ENCODE measurements at regions not wholly inside any gene's neighbourhood (a gene's known extent, or its start where the extent isn't known, plus 50 kb on each side); places are given as distances from the start of the nearest gene placed in this dataset.

DNA sequence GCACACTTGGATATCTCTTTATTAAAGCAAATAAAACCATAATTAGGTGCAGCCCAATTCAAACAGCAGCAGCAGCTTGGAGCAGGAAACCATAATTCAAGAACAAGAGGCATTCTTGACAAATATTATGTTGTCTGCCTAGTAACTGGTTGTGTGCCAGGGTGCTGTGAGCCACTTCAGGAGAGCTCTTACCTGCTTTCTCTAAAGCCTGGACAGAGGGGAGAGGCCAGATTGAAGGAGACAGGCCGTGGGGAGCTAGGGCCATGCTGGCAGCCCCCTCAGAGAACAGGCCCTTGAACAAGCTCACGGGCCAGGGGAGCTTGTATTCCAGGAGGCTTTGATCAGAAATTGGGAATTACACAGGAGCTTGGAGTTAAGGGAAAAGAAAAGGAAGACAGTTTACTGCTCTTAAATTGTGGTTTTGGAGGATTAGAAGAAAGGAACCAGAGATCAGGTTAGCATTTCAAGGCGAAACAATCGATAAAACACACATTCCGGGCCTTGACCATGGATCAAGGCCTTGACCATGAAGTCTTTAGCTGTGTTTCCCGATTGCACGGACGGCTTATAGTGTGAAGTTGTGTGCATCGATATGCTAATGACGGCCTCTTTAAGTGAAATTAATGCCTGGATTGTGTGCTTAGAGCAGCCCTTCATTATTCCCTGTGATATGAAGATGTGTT is 69.8 kb upstream of the NKX2-2 start:
- no peak for DNase-seq (ENCODE audit: low read depth in 2 of 2, low spot score in 1 of 2)

DNA sequence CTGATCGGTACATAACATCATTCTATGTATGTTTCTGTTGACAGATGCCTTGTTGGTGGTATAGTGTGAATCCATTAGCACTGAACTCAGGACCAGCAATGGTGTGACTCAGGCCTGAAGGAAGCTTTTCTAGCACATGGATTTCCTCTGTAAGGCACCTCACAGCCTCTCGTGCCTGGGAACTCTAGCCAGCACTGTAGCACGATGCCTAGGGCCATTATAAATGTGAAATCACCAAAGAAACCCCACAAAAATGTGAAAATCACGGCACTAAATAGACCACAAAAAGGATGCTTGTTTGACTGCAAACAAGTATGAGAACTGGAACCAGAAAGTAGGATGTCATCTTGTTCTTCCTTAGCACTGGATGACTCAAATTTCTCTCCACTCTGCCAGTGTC is 63.7 kb upstream of the NKX2-2 start:
- no peak for DNase-seq (ENCODE audit: low read depth in 2 of 2, low spot score in 1 of 2)

DNA sequence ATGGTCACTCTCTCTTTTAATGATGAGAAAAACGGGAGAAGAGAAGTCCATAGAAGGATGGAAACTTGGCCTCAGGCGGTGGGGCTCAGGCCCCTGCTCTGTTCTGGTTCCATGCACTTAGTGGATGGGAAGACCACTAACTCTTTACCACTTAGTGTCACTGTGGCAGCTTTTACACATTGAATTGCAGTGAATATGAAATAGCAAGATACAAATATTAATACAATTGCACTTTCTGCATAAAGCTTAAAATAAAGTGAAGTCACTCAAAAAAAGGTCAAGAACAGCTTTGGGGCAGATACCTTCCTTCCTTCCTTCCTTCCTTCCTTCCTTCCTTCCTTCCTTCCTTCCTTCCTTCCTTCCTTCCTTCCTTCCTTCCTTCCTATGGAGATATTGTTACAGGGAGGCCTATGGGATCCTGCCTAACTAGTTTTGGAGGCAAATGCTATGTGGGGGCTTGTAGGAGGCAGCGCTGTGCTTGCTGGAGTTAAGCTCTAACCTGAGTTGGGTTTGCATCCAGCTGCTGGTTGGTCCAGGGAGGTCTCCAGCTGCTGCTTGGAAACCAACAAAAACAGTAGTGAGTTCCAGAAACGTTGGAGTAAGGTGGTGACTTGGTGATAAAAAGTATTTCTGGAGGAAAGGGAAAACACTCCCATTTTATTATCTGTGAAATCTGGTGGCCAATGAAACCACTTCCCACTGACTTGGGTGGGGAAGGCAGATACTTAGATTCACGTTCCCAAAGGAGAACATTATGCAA is 62.3 kb upstream of the NKX2-2 start:
- no peak for DNase-seq (ENCODE audit: low read depth in 2 of 2, low spot score in 1 of 2)

DNA sequence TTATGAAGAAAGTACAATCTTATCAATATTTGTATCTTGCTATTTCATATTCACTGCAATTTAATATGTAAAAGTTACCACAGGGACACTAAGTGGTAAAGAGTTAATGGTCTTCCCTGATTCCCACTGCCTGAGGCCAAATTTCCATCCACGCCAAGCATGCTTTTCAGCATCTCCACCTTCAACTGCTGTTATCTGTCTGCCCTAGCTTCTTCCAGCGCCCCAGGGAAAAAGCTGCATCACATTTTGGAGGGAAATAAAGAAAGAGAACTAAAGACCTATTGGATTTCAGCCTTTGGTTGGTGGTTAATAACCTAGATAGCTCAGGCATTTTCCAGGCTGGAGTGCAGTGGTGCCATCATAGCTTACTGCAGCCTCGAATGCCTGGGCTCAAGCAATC is 61.3 kb upstream of the NKX2-2 start:
- no peak for DNase-seq (ENCODE audit: low read depth in 2 of 2, low spot score in 1 of 2)

DNA sequence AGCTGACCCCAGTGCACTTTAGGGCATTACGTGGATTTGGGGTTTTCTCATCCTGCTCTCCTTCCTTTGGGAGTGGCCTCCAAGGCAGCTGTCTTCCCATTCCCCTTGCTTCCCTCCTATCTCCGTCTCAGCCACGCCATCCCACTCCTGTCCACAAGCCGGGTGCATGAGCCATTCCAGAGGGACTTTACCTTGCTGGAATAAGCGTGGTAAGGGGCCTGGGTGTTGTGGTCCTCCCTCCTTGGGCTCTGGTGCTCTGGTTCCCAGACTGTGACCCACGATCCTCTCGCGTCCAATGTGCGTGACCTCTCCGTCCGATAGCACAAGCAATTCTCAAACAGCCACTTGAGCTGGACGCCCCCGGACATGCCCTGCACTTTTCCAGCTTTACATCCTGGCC is 60.6 kb upstream of the NKX2-2 start:
- no peak for DNase-seq (ENCODE audit: low read depth in 2 of 2, low spot score in 1 of 2)

DNA sequence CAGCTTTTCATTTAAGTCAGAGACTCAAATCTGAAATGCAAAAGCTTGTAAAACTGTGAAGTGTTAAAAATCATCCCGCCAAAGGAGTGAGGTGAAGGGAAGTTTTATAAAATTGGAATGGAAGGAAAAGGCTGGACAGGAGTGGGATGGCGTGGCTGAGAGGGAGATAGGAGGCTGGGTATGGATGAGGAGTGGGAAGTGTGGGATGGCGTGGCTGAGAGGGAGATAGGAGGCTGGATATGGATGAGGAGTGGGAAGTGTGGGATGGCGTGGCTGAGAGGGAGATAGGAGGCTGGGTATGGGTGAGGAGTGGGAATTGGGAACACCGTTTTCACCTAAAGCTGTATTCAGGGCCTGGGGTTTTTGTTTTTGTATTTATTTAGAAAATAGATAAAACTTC is 59.4 kb upstream of the NKX2-2 start:
- no peak for DNase-seq (ENCODE audit: low read depth in 2 of 2, low spot score in 1 of 2)

DNA sequence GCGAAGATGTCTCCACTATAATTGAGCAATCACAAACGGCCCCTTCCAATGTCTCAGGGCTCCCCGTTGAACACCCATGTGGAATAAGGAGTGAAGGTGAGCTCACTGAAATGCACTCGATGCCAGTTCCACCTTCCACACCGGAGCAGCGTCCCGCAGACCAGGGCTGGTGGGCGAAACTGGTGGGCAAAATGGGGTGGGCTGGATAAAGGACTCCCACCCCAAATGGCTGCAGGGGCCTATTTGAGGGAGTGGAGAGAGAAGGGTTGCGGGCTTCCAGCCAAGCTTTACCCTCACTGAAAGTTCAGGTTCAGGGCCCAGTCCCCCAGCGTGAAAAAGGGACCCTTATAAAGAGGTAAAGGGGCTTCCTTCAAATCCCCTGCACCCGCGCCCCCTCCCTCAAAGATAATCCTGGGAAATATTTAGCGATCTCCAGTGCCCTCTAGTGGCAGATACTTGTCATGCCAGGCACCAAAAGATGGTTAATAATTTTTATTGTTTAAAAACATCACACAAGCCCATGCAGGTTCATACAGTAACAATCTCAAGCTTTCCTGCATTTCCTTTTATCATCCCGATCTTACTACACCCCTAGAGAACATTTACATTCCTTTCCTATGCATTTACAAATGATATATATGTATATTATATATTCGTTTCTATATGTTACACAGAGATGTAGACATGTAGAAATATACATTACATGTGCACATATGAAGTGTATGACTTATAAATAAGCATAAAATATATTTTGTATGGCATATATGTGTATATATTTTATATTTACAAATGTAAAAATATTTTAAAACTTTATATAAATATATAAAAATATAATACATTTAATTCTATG is 58.2 kb upstream of the NKX2-2 start:
- DNase-seq (ENCODE audit: low read depth in 2 of 2, low spot score in 1 of 2), result no peak

DNA sequence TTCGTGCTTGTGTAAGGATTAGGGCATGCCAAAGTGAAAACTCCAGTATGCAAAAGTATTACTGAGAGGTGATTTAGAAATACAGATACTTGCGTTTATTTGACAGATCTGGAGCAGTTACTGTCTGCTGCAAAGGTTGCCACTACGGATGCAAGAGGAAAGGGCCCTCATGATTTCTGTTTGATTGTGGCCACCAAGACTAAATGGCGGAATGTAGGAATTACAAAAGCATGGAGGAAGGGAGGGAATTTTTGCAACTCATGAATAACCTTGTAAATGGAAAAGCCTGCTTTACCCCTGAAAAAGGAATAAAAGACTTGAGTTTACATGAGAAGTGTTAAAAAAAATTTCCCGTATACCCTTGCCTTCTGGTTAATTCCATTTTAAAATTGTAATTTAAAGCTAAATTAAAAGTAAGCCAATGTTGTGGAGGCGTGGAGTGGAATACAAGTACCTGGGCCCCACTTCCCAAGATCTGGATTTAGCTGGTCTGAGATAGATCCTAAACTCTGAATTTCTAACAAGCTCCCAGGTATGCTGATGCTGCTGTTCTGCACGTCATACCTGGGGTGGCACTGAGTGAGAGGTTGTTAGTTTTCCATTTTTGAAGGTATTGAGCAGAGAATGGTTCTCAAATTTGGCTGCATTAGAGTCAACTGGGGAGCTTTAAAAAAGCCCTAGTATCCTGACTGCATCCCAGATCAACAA is 56.6 kb upstream of the NKX2-2 start:
- no peak for DNase-seq (ENCODE audit: low read depth in 2 of 2, low spot score in 1 of 2)

DNA sequence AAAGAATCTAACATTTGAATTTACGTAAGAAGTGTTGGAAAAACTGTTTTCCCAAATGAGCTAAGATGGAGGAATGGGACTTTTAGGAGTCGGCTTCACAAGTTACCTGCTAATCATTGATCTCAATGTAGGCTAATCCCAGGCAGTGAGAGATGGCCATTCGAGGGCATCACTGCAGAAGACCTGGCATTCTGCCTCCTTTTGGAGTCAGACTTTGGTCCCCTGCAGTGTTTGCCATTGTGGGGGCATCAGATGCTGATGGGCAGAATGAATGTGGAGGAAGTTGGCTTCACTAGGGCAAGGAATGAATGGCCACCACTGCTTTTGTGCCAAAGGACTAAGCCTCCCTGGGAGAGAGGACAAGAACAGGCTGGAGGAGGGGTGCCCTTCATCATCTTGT is 55.7 kb upstream of the NKX2-2 start:
- DNase-seq (ENCODE audit: low read depth in 2 of 2, low spot score in 1 of 2), result no peak

DNA sequence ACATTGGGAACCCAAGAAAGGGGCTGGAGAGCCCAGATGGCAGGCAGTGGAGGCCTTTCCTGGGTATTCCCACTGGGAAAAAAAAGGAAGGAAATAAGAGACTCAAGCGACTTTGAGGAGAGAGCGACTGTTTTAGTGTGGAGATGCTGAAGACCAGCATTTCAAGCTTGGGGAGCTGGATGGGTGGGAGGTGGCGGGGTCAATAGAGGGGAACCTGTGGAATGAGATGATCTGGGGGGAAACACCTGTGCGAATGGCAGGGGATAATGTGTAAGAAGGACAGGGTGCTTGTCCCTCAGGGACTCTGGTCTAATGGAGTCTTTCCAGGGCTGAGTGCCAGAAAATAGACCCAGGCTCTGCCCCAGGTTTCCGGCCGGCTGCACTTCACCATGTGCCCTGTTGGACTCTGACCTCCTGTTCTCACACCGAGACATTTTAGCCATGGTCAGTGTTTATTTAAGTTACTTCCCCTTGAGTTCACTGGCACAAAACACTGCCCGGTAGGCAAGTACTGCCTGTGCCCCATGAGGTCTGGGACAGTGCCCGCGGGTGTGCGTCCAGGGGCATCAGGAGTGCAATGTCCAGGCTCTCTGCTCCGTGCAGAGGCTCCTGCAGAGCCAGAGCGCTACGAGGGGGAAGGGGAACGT is 50.4 kb upstream of the NKX2-2 start:
- DNase-seq (ENCODE audit: low read depth in 2 of 2, low spot score in 1 of 2), result no peak

Data from stimulated activated CD8-positive, alpha-beta memory T cell treated with anti-CD3 and anti-CD28 coated beads, Interleukin-4, amount 100 ng/mL, for 1 hour (primary cell).